Type B pancreatic cell (in vitro differentiated cells): ENCODE measurements at regions not wholly inside any gene's neighbourhood (a gene's known extent, or its start where the extent isn't known, plus 50 kb on each side); places are given as distances from the start of the nearest gene placed in this dataset.

ENCODE experiments used
- DNase-seq: peaks from one replicate; pipeline ENCODE4 v3.0.0; 2021; ENCODE audit warnings: mixed read lengths; ENCODE audit not compliant: unreplicated experiment; ENCODE audit errors: extremely low spot score
- H3K27ac Mint-ChIP-seq: 2 replicates; pipeline ENCODE4 v1.8.0; 2021; ENCODE audit warnings: mild to moderate bottlenecking, mixed read lengths
- H3K27me3 Mint-ChIP-seq: 2 replicates; pipeline ENCODE4 v1.8.0; 2021; ENCODE audit warnings: mixed read lengths
- H3K36me3 Mint-ChIP-seq: 2 replicates; pipeline ENCODE4 v1.8.0; 2021; ENCODE audit warnings: mixed read lengths
- H3K4me1 Mint-ChIP-seq: one replicate; pipeline ENCODE4 v1.8.0; 2021; ENCODE audit warnings: mixed read lengths; ENCODE audit not compliant: unreplicated experiment
- H3K4me3 Mint-ChIP-seq: 2 replicates; pipeline ENCODE4 v1.8.0; 2021; ENCODE audit warnings: mild to moderate bottlenecking, mixed read lengths
- H3K9me3 Mint-ChIP-seq: 2 replicates; pipeline ENCODE4 v1.8.0; 2021; ENCODE audit warnings: mixed read lengths
- CTCF ChIP-seq: fragments of 200-600 bp; sonication (generic); conservative IDR thresholded peaks from 2 replicates; pipeline ENCODE4 v1.5.0; 2021; ENCODE audit warnings: antibody characterized with exemption, mild to moderate bottlenecking

GRCh38 chr13:50634339-50634738 lies 209.2 kb downstream of the DLEU7 start:
- H3K4me1 Mint-ChIP-seq, result peaks cover 15% of the 10 kb centered on the region
- H3K36me3 Mint-ChIP-seq, result no peaks in the 10 kb centered on the region
- no peak overlapping the region for H3K4me3 Mint-ChIP-seq
- H3K27ac Mint-ChIP-seq, result no peak overlapping the region
- H3K9me3 Mint-ChIP-seq, result no peaks in the 10 kb centered on the region
- no peak for TF ChIP-seq CTCF
- no peaks in the 10 kb centered on the region for H3K27me3 Mint-ChIP-seq
- DNase-seq, result no peak

DNA sequence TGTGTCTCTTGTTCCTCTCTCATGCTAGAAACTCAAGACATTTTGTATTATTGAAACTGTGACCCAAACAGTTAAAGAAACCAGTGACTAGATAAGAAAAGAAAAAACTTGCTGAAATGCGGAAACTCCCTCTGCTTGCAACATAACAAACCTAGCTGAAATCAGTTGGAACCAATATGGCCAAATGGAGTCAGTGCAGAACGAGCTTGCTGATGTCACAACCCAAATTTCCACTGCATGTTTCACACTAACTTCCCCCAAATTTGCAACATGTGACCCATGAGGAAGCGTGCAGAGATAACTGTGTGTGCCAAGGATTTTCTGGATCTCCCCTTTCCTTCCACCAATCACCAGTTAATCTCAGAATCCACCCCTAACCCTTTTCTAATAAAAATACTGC lies 208.0 kb downstream of the DLEU7 start:
- no peak overlapping the region for H3K27ac Mint-ChIP-seq
- H3K9me3 Mint-ChIP-seq, result no peaks in the 10 kb centered on the region
- no peaks in the 10 kb centered on the region for H3K27me3 Mint-ChIP-seq
- no peak for TF ChIP-seq CTCF
- H3K4me3 Mint-ChIP-seq, result no peak overlapping the region
- DNase-seq, result no peak
- peaks cover 9% of the 10 kb centered on the region for H3K4me1 Mint-ChIP-seq
- no peaks in the 10 kb centered on the region for H3K36me3 Mint-ChIP-seq

GRCh38 chr13:50636007-50636704 lies 207.3 kb downstream of the DLEU7 start:
- Mint-ChIP-seq H3K27me3 (no peaks in the 10 kb centered on the region), H3K4me1 (peaks cover 9% of the 10 kb centered on the region), H3K36me3 (no peaks in the 10 kb centered on the region), H3K9me3 (no peaks in the 10 kb centered on the region), H3K27ac (no peak overlapping the region), H3K4me3 (no peak overlapping the region)
- TF ChIP-seq CTCF, result no peak
- no peak for DNase-seq

GRCh38 chr13:50643060-50643459 lies 200.4 kb downstream of the DLEU7 start:
- no peak overlapping the region for H3K27ac Mint-ChIP-seq
- H3K36me3 Mint-ChIP-seq, result peaks cover 3% of the 10 kb centered on the region
- peaks cover 6% of the 10 kb centered on the region for H3K4me1 Mint-ChIP-seq

DNA sequence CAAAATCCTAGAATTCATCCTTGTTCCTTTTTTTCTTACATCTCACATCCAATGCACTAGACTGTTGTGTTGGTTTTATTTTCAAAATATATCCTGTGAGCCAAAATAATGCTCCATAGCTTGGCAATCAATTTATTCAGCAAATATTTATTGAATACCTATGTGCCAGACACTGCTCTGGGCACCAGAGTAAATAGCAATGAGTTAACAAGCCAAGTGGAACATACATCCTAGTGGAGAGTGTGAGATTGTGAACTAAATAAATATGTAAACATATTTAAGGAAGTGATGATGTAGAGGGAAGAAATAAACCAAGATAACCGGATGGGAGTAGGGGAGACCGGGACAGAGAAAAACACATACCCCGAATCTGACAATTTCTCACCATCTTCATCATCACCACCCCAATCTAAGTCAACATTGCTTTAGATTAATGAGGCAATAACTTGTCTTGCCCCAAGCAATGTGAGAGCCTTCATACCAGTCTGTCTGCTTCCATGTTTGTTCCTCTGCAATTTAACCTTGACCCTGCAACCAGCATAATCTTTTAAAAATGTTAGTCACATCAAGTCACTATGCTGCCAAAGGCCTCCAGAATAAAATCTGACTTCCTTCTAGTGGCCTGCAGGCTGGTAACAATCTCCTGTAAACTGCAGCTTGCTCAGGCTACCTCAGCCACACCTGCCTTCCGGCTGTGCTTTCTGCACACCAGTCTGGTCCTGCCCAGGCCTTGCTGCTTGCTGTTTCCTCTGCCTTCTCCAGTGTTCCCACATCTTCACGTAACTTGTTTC lies 199.2 kb downstream of the DLEU7 start:
- peaks cover 6% of the 10 kb centered on the region for H3K4me1 Mint-ChIP-seq
- no peak overlapping the region for H3K4me3 Mint-ChIP-seq
- no peak for DNase-seq
- TF ChIP-seq CTCF, result no peak
- H3K9me3 Mint-ChIP-seq, result no peaks in the 10 kb centered on the region
- H3K27me3 Mint-ChIP-seq, result no peaks in the 10 kb centered on the region
- no peak overlapping the region for H3K27ac Mint-ChIP-seq
- H3K36me3 Mint-ChIP-seq, result peaks cover 3% of the 10 kb centered on the region

More at GRCh38 chr13:50643060-50643459, 200.4 kb downstream of the DLEU7 start:
- no peaks in the 10 kb centered on the region for H3K27me3 Mint-ChIP-seq
- H3K4me3 Mint-ChIP-seq, result no peak overlapping the region
- DNase-seq, result no peak
- H3K9me3 Mint-ChIP-seq, result no peaks in the 10 kb centered on the region
- no peak for TF ChIP-seq CTCF
